Ishikawa (cell line): ENCODE measurements at regions not wholly inside any gene's neighbourhood (a gene's known extent, or its start where the extent isn't known, plus 50 kb on each side); places are given as distances from the start of the nearest gene placed in this dataset.

Source experiments
- CEBPB ChIP-seq: IDR thresholded peaks from 2 replicates; pipeline ENCODE4 v1.6.1; 2012
- CREB1 ChIP-seq: IDR thresholded peaks from 2 replicates; pipeline ENCODE4 v1.6.1; 2012; ENCODE audit warnings: low read depth
- EGR1 ChIP-seq: IDR thresholded peaks from 2 replicates; pipeline ENCODE4 v1.6.1; 2012
- EP300 ChIP-seq: IDR thresholded peaks from 2 replicates; pipeline ENCODE4 v1.6.1; 2012; ENCODE audit warnings: borderline replicate concordance
- FOXM1 ChIP-seq: IDR thresholded peaks from 2 replicates; pipeline ENCODE4 v1.6.1; 2012; ENCODE audit warnings: low read depth, borderline replicate concordance
- MAX ChIP-seq: IDR thresholded peaks from 2 replicates; pipeline ENCODE4 v1.6.1; 2012
- NFIC ChIP-seq: IDR thresholded peaks from 2 replicates; pipeline ENCODE4 v1.6.1; 2012
- RAD21 ChIP-seq: IDR thresholded peaks from 2 replicates; pipeline ENCODE4 v1.6.1; 2012; ENCODE audit warnings: low read depth
- REST ChIP-seq: IDR thresholded peaks from 2 replicates; pipeline ENCODE4 v1.6.1; 2012; ENCODE audit warnings: low read depth, mild to moderate bottlenecking
- TAF1 ChIP-seq: IDR thresholded peaks from 2 replicates; pipeline ENCODE4 v1.6.1; 2012; ENCODE audit warnings: low read depth, mild to moderate bottlenecking
- TCF12 ChIP-seq: IDR thresholded peaks from 2 replicates; pipeline ENCODE4 v1.6.1; 2012; ENCODE audit warnings: low read depth
- TEAD4 ChIP-seq: IDR thresholded peaks from 2 replicates; pipeline ENCODE4 v1.6.1; 2012
- USF1 ChIP-seq: IDR thresholded peaks from 2 replicates; pipeline ENCODE4 v1.6.1; 2012
- YY1 ChIP-seq: IDR thresholded peaks from 2 replicates; pipeline ENCODE4 v1.6.1; 2012; ENCODE audit warnings: low read depth
- ZBTB7A ChIP-seq: IDR thresholded peaks from 2 replicates; pipeline ENCODE4 v1.6.1; 2012; ENCODE audit warnings: low read depth

- no peak for TF ChIP-seq CREB1
- TF ChIP-seq TCF12 = no peak
- no peak for TF ChIP-seq RAD21
- TF ChIP-seq REST = no peak
- TF ChIP-seq YY1 = no peak
- TF ChIP-seq MAX = no peak
- TF ChIP-seq ZBTB7A = no peak
- no peak for TF ChIP-seq FOXM1
- TF ChIP-seq NFIC = no peak
- no peak for TF ChIP-seq CEBPB
- TF ChIP-seq EGR1 = no peak
- no peak for TF ChIP-seq TEAD4
- no peak for TF ChIP-seq TAF1
- no peak for TF ChIP-seq EP300
- no peak for TF ChIP-seq USF1
These were observed 248.3 kb downstream of the CGGBP1 start for GRCh38 chr3:87810452-87811016.

GRCh38 chr3:87805670-87806069 lies 253.1 kb downstream of the CGGBP1 start:
- TF ChIP-seq FOXM1 = no peak
- no peak for TF ChIP-seq REST
- no peak for TF ChIP-seq TCF12
- TF ChIP-seq ZBTB7A = no peak
- no peak for TF ChIP-seq YY1
- TF ChIP-seq MAX = no peak
- TF ChIP-seq CEBPB = no peak
- no peak for TF ChIP-seq CREB1
- no peak for TF ChIP-seq EP300
- no peak for TF ChIP-seq RAD21
- no peak for TF ChIP-seq USF1
- TF ChIP-seq TEAD4 = no peak
- no peak for TF ChIP-seq EGR1
- TF ChIP-seq NFIC = no peak
- TF ChIP-seq TAF1 = no peak

- TF ChIP-seq EGR1 (no peak), CEBPB (no peak)
These were observed 257.4 kb downstream of the CGGBP1 start for GRCh38 chr3:87801409-87801808.

- TF ChIP-seq RAD21 (no peak), NFIC (no peak), TEAD4 (no peak), TAF1 (no peak), EP300 (no peak), REST (no peak), EGR1 (no peak), USF1 (no peak), TCF12 (no peak), CREB1 (no peak), YY1 (no peak), ZBTB7A (no peak), CEBPB (no peak), MAX (no peak)
These were observed 258.3 kb downstream of the CGGBP1 start for GRCh38 chr3:87800516-87800915.
